Transverse colon (tissue), 4 donors: ENCODE measurements at regions not wholly inside any gene's neighbourhood (a gene's known extent, or its start where the extent isn't known, plus 50 kb on each side); places are given as distances from the start of the nearest gene placed in this dataset.

ENCODE experiments used
- DNase-seq: peaks from one replicate; pipeline ENCODE4 v3.0.0-alpha.2; 2019
- H3K27ac ChIP-seq, 4 donors: fragments of 200-600 bp; sonication (generic); 2 replicates each; pipeline ENCODE4 v1.5.1; 2016 to 2018; ENCODE audit warnings: inconsistent platforms in 4 of 4
- H3K27me3 ChIP-seq: fragments of 200-600 bp; sonication (generic); 2 replicates; pipeline ENCODE4 v1.5.1; 2017; ENCODE audit warnings: inconsistent platforms
- H3K36me3 ChIP-seq, 4 donors: fragments of 200-600 bp; sonication (generic); 2 replicates each; pipeline ENCODE4 v1.5.1; 2017 to 2019; ENCODE audit warnings: inconsistent platforms in 4 of 4
- H3K4me1 ChIP-seq, 4 donors: fragments of 200-600 bp; sonication (generic); 2 replicates each; pipeline ENCODE4 v1.5.1; 2017 to 2020; ENCODE audit warnings: inconsistent platforms in 4 of 4
- H3K4me3 ChIP-seq, 4 donors: fragments of 200-600 bp; sonication (generic); 1 replicate in 1 of 4; 2 replicates in 3 of 4; pipeline versions ENCODE4 v1.5.1 to v1.6.1; 2017 to 2019; ENCODE audit warnings: inconsistent platforms in 4 of 4
- H3K9me3 ChIP-seq, 2 donors: fragments of 200-600 bp; sonication (generic); 2 replicates each; pipeline ENCODE4 v1.5.1; 2017 to 2019; ENCODE audit warnings: inconsistent platforms in 2 of 2
- EP300 ChIP-seq: sonication (generic); formaldehyde crosslinking; IDR thresholded peaks from one replicate; pipeline ENCODE4 v1.6.1; 2017; ENCODE audit warnings: antibody characterized with exemption, low read depth
- POLR2A ChIP-seq: fragments of 450-650 bp; IDR thresholded peaks from one replicate; pipeline ENCODE4 v1.6.1; 2016; ENCODE audit warnings: antibody characterized with exemption, mild to moderate bottlenecking, moderate library complexity
- POLR2AphosphoS5 ChIP-seq, 3 donors: sonication (generic); formaldehyde crosslinking; IDR thresholded peaks; one replicate each; pipeline ENCODE4 v1.6.1; 2016; ENCODE audit warnings: antibody characterized with exemption in 3 of 3
- WGBS, 2 donors: methylation state at CpG; one replicate each; pipeline ENCODE4 v1.1.5; 2018; ENCODE audit warnings: low coverage in 1 of 2; 5-methylcytosine and 5-hydroxymethylcytosine counted together
- in situ Hi-C, 4 donors: fragments of 200-750 bp; cut with MboI; loops; one replicate each; pipeline versions ENCODE4 v1.15.0 to v1.15.1; 2017; ENCODE audit warnings: low sequenced_read_pairs in 3 of 4, low pct_ligation_motif_present in 1 of 4, low pct_unique_long_range_greater_than_20kb in 1 of 4
- intact Hi-C: fragments of 100-400 bp; cut with DNase I; formaldehyde crosslinking; loops from one replicate; pipeline ENCODE4 v1.15.1; 2023; ENCODE audit warnings: low total_unique reads
- TF ChIP-seq, protein P1 (sequence below), 5 experiments: fragments of 200-600 bp in 3 of 5; fragments of 450-650 bp in 2 of 5; sonication (generic) in 3 of 5; IDR thresholded peaks; 1 replicate in 2 of 5; 2 replicates in 3 of 5; pipeline ENCODE4 v1.5.1; 2016 to 2017; ENCODE audit warnings: antibody characterized with exemption in 5 of 5, inconsistent platforms in 3 of 5, mild to moderate bottlenecking in 2 of 5, moderate library complexity in 1 of 5

DNA sequence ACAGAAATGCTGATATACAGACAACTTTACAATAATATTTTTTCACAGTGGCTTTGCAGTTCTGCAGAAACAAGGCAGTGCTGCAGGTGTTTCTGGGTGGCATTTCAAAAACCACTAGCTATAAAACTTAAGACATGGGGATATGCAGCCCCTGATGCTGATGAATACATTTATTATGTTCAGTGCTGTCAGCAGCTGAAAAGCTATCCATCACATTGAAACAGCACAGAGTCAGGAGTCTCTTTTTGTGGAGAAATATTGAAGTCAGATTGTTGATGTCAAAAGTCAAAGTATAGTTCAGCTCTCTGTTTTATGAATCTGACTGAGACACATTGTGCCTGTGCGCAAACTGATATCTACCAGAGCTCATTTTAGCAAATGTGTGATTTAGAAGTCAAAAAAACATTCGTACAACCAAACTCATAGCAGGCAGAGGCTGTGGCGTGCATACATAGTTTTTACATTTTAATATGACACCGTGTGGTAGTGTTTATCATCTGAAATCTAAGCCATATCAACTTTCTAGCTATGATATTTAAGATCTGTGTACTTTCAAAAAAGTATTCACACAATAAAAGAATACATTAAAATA is 467.6 kb downstream of the PRKD1 start:
- no peaks in the 10 kb centered on the region for H3K27me3 ChIP-seq
- DNase-seq, result no peak
- 75 to 82% methylated on average over 3 to 4 of the region's 4 CpGs for WGBS, 2 donors
- TF ChIP-seq POLR2A (no peak), EP300 (no peak), POLR2AphosphoS5 (IDR thresholded peaks at IDR 0.05) (no peak)
- TF ChIP-seq, protein P1, sequence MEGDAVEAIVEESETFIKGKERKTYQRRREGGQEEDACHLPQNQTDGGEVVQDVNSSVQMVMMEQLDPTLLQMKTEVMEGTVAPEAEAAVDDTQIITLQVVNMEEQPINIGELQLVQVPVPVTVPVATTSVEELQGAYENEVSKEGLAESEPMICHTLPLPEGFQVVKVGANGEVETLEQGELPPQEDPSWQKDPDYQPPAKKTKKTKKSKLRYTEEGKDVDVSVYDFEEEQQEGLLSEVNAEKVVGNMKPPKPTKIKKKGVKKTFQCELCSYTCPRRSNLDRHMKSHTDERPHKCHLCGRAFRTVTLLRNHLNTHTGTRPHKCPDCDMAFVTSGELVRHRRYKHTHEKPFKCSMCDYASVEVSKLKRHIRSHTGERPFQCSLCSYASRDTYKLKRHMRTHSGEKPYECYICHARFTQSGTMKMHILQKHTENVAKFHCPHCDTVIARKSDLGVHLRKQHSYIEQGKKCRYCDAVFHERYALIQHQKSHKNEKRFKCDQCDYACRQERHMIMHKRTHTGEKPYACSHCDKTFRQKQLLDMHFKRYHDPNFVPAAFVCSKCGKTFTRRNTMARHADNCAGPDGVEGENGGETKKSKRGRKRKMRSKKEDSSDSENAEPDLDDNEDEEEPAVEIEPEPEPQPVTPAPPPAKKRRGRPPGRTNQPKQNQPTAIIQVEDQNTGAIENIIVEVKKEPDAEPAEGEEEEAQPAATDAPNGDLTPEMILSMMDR (IDR thresholded peaks at IDR 0.05), result no peak
- H3K36me3 ChIP-seq, result no peaks in the 10 kb centered on the region
- in situ Hi-C loops (no loop called here), intact Hi-C loops (no loop called here)
- H3K4me1 ChIP-seq, result no peaks in the 10 kb centered on the region
- H3K9me3 ChIP-seq, result no peaks in the 10 kb centered on the region
- H3K27ac ChIP-seq, result no peak overlapping the region
- H3K4me3 ChIP-seq, result no peak overlapping the region

DNA sequence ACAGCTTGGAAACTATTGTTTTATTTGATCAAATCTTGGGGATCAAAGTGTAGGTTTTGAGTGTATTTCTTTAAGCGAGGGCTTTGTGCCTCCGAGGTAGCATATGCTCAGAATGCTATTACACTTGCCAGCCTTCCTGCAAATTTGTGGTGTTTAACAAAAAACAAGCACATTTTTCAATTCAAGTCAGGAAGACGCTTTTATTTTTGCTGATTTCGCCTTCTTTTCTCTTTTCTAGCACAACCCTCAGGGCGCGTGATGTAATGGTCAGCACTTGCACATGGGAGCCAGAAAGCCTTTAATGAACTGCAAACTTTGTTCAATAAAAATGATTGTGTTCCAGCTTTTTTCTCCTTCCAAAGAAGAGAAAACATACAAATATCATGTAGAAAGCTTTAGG is 466.5 kb downstream of the PRKD1 start:
- no peak overlapping the region for H3K4me3 ChIP-seq
- no peaks in the 10 kb centered on the region for H3K27me3 ChIP-seq
- intact Hi-C loops (no loop called here), in situ Hi-C loops (no loop called here)
- H3K36me3 ChIP-seq, result no peaks in the 10 kb centered on the region
- DNase-seq, result no peak
- H3K9me3 ChIP-seq, result no peaks in the 10 kb centered on the region
- no peak overlapping the region for H3K27ac ChIP-seq
- 88% methylated on average over 6 of the region's 6 CpGs for WGBS, 2 donors
- no peaks in the 10 kb centered on the region for H3K4me1 ChIP-seq
- no peak for TF ChIP-seq POLR2AphosphoS5 (IDR thresholded peaks at IDR 0.05)
- TF ChIP-seq EP300, result no peak

DNA sequence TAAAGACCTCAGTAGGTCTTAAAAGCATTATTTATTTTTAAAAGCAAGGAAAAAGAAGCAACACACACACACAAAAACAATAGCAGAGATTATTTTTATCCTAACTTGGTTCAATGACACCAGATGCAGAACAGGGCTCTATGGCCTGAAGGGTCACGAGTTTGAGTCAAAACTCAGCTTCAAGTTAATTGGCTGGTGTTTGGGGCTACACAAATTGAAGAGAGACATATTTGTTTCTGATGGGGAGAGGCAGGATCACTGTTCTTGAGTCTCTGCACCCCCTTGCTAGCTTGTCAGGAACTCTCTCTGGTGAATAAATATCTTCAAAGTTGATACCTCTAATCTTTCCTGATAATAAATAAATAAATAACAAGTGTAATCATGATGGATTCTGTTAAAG is 466.1 kb downstream of the PRKD1 start:
- Histone ChIP-seq H3K27ac (no peak overlapping the region), H3K36me3 (no peaks in the 10 kb centered on the region), H3K27me3 (no peaks in the 10 kb centered on the region), H3K9me3 (no peaks in the 10 kb centered on the region), H3K4me3 (no peak overlapping the region), H3K4me1 (no peaks in the 10 kb centered on the region)
- 44% methylated on average over 1 of the region's 1 CpG; no CpG with 5 or more reads in 1 of the 2 donors for WGBS, 2 donors
- DNase-seq, result no peak
- TF ChIP-seq EP300, result no peak
- no peak for TF ChIP-seq POLR2A
- TF ChIP-seq POLR2AphosphoS5 (IDR thresholded peaks at IDR 0.05), result no peak
- TF ChIP-seq, protein P1 (IDR thresholded peaks at IDR 0.05), result no peak
- intact Hi-C loops (no loop called here), in situ Hi-C loops (no loop called here)

DNA sequence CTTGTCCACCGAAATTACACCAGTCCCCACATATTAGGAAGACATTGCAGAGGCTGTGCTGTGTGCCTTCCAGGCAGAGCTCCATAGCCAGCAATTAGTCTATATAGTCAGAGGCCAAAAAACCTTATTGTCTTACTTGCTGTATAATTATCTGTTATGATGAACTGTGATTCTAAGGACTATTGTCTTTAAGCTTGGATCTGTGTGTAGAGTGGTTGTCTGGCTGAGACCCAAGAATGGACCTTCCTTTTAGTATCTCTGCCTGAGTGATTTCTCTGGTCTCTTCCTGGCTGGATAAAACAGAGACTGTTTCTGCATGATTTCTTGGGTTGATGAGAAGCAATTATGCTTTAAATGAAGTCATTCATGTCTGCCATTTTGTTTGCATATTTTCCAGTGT is 465.3 kb downstream of the PRKD1 start:
- no peak overlapping the region for H3K4me3 ChIP-seq
- no peaks in the 10 kb centered on the region for H3K9me3 ChIP-seq
- H3K36me3 ChIP-seq, result no peaks in the 10 kb centered on the region
- H3K4me1 ChIP-seq, result no peaks in the 10 kb centered on the region
- no peak overlapping the region for H3K27ac ChIP-seq
- no peaks in the 10 kb centered on the region for H3K27me3 ChIP-seq
- intact Hi-C loops (no loop called here), in situ Hi-C loops (no loop called here)
- no peak for DNase-seq
- TF ChIP-seq EP300 (no peak), POLR2AphosphoS5 (IDR thresholded peaks at IDR 0.05) (no peak), POLR2A (no peak)
- TF ChIP-seq, protein P1 (IDR thresholded peaks at IDR 0.05), result no peak
- WGBS, 2 donors, result 77% methylated on average over 1 of the region's 1 CpG; no CpG with 5 or more reads in 1 of the 2 donors

DNA sequence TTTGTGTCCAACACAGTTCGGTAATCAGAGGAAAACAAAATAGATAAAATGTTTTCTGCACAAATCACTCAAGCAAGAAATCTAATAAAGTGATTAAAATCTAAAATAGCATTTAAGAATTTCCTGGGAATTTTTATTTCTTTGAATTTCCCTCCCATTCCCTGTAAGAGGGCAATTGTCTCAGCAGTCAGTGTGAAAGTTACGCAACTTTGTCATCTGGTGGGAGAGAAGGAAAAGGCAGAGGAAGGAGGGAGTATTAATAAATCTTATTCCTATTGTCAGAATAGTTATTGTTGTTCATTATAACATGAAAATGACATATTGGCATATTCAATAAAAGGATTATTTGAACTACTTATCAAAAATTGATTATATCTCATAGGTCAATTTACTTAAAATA is 464.9 kb downstream of the PRKD1 start:
- in situ Hi-C loops (no loop called here), intact Hi-C loops (no loop called here)
- no peak for DNase-seq
- no peak overlapping the region for H3K4me3 ChIP-seq
- no peaks in the 10 kb centered on the region for H3K9me3 ChIP-seq
- no peak overlapping the region for H3K27ac ChIP-seq
- H3K36me3 ChIP-seq, result no peaks in the 10 kb centered on the region
- WGBS, 2 donors, result 84 to 85% methylated on average over 2 of the region's 2 CpGs
- H3K27me3 ChIP-seq, result no peaks in the 10 kb centered on the region
- H3K4me1 ChIP-seq, result no peaks in the 10 kb centered on the region
- TF ChIP-seq EP300, result no peak
- no peak for TF ChIP-seq POLR2AphosphoS5 (IDR thresholded peaks at IDR 0.05)
- TF ChIP-seq POLR2A, result no peak
